Mesendoderm (in vitro differentiated cells): ENCODE measurements at regions not wholly inside any gene's neighbourhood (a gene's known extent, or its start where the extent isn't known, plus 50 kb on each side); places are given as distances from the start of the nearest gene placed in this dataset.

ENCODE experiments used
- DNase-seq: peaks from one replicate; pipeline ENCODE4 v3.0.0; 2013
- H2AK5ac ChIP-seq: 2 replicates; pipeline ENCODE4 v1.6.1; 2013; ENCODE audit warnings: low read length, inconsistent platforms
- H2BK120ac ChIP-seq: 2 replicates; pipeline ENCODE4 v1.6.1; 2013; ENCODE audit warnings: low read depth, mild to moderate bottlenecking, low read length, moderate library complexity, mixed read lengths
- H2BK15ac ChIP-seq: replicated peaks from 2 replicates; pipeline ENCODE4 v1.6.1; 2013; ENCODE audit warnings: low read depth, mild to moderate bottlenecking, moderate library complexity
- H2BK5ac ChIP-seq: 2 replicates; pipeline ENCODE4 v1.6.1; 2013; ENCODE audit warnings: low read length, inconsistent platforms
- H3K18ac ChIP-seq: 2 replicates; pipeline ENCODE4 v1.6.1; 2013; ENCODE audit warnings: mild to moderate bottlenecking, low read length, mixed read lengths
- H3K23ac ChIP-seq: one replicate; pipeline ENCODE4 v1.6.1; 2013; ENCODE audit warnings: low read length
- H3K27ac ChIP-seq: 2 replicates; pipeline ENCODE4 v1.5.1; 2013; ENCODE audit warnings: low read depth, mild to moderate bottlenecking, inconsistent platforms, low read length, moderate library complexity
- H3K27me3 ChIP-seq: 2 replicates; pipeline ENCODE4 v1.6.1; 2013; ENCODE audit warnings: low read length, control low read depth, mild to moderate bottlenecking, inconsistent platforms; ENCODE audit not compliant: insufficient read depth, poor library complexity
- H3K36me3 ChIP-seq: 2 replicates; pipeline ENCODE4 v1.6.1; 2013; ENCODE audit warnings: low read length, inconsistent platforms; ENCODE audit not compliant: control insufficient read depth, insufficient read depth
- H3K4ac ChIP-seq: one replicate; pipeline ENCODE4 v1.6.1; 2013; ENCODE audit warnings: low read depth, mild to moderate bottlenecking, low read length, moderate library complexity
- H3K4me1 ChIP-seq: 2 replicates; pipeline ENCODE4 v1.6.1; 2013; ENCODE audit warnings: low read depth, low read length, inconsistent platforms; ENCODE audit not compliant: control insufficient read depth
- H3K4me2 ChIP-seq: 2 replicates; pipeline ENCODE4 v1.6.1; 2013; ENCODE audit warnings: low read length
- H3K4me3 ChIP-seq: 2 replicates; pipeline ENCODE4 v1.5.1; 2013; ENCODE audit warnings: mild to moderate bottlenecking, low read length
- H3K56ac ChIP-seq: one replicate; pipeline ENCODE4 v1.6.1; 2013; ENCODE audit warnings: low read length
- H3K79me1 ChIP-seq: 2 replicates; pipeline ENCODE4 v1.6.1; 2013; ENCODE audit warnings: low read length, inconsistent platforms
- H3K79me2 ChIP-seq: 2 replicates; pipeline ENCODE4 v1.6.1; 2013; ENCODE audit warnings: mild to moderate bottlenecking, low read length; ENCODE audit not compliant: control insufficient read depth, insufficient read depth
- H3K9ac ChIP-seq: 2 replicates; pipeline ENCODE4 v1.6.1; 2013; ENCODE audit warnings: low read length, inconsistent platforms
- H4K5ac ChIP-seq: one replicate; pipeline ENCODE4 v1.6.1; 2013; ENCODE audit warnings: low read length
- H4K8ac ChIP-seq: one replicate; pipeline ENCODE4 v1.6.1; 2013; ENCODE audit warnings: low read depth, mild to moderate bottlenecking, control low read depth, low read length, moderate library complexity
- WGBS: extraction: QIAGEN DNeasy Blood & Tissue Kit; methylation state at CpG from one replicate; pipeline ENCODE4 v1.1.7; 2013; ENCODE audit warnings: low lambda C conversion rate, missing lambda C conversion rate; ENCODE audit not compliant: insufficient coverage; ENCODE audit errors: extremely low coverage; 5-methylcytosine and 5-hydroxymethylcytosine counted together

DNA sequence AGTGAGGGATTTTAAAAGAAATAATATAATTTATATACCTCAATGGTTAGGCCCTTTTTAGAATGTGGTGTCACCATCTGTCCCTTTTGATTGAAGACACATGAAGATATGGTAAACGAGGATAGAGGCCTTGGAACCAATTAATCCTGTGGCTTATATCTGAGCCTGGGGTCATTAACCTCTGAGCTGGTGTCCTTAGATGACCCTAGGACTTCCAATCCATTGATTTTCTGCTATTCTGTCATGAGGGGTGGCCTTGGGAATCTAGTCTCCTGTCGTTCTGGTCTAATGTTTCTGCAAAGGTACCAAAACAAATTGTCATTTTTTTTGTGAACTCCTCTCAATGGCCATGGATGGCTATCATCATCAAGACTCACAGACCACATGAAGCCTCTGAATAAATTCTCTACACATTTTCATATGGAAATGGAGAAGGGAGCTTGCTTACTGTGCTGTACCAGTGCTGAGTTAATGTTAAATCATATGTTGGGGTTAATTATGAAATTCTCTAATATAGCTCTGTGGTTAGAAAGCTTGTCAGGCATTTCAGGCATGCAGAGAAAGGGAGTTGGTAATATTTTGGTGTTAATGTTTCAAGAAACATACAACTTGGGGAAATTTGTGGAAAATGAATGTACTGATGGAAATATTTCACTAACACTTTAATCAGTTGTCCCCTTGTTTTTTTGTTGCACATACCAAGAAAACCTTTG lies 204.2 kb upstream of the IL15 start:
- H4K5ac ChIP-seq: no peak overlapping the region
- H3K18ac ChIP-seq: no peak overlapping the region
- no peak overlapping the region for H3K4me3 ChIP-seq
- no CpG with 5 or more reads among the region's 2 CpGs for WGBS
- H3K79me2 ChIP-seq: no peaks in the 10 kb centered on the region
- no peak overlapping the region for H2AK5ac ChIP-seq
- DNase-seq: no peak
- H2BK120ac ChIP-seq: no peak overlapping the region
- H4K8ac ChIP-seq: no peak overlapping the region
- H3K27me3 ChIP-seq: no peaks in the 10 kb centered on the region
- H3K36me3 ChIP-seq: no peaks in the 10 kb centered on the region
- H3K4me2 ChIP-seq: no peak overlapping the region
- H3K23ac ChIP-seq: no peak overlapping the region
- H3K27ac ChIP-seq: no peak overlapping the region
- no peak overlapping the region for H2BK5ac ChIP-seq
- no peak overlapping the region for H3K56ac ChIP-seq
- no peak overlapping the region for H3K9ac ChIP-seq
- H3K4me1 ChIP-seq: no peaks in the 10 kb centered on the region
- no peak overlapping the region for H3K4ac ChIP-seq
- H2BK15ac ChIP-seq: no peak overlapping the region
- no peaks in the 10 kb centered on the region for H3K79me1 ChIP-seq

DNA sequence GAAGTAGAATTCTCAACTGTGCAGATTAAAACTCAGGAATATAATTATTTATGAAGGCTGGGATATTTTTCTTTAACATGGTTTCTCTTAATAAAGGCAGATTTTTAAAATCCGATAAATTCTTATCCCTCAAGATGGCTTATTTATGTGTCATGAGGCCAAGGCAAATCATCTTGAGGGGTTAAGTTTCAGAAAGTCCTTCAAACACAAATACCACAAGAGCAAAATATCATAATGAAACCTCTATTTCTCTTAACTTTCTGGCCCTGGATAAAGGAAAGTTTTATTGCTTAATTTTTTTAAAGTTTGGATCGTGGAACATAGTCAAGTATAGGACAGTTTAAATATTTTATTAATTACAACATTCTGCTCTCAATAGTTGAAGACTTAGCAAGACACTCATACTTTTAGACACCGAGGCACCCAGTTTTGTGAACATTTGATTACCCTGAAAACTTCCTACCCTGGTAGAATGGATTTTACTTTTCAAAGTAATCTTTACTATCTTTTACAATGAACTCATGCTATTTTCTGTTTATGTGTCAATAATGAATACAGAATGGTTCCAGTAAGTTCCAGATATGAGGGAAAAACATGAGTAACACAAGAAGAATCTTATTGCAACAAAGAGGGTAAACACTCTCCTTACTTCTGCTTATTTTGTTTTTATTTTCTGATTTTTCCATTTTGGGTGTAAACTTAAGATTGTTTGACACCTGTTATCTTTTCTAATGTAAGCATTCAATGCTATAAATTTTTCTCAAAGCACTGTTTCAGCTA lies 200.7 kb upstream of the IL15 start:
- Histone ChIP-seq H3K9ac (no peak overlapping the region), H3K4me2 (no peak overlapping the region), H3K27ac (no peak overlapping the region), H3K4me3 (no peak overlapping the region), H3K23ac (no peak overlapping the region), H3K4me1 (no peaks in the 10 kb centered on the region), H2BK5ac (no peak overlapping the region), H2BK120ac (no peak overlapping the region), H3K79me1 (no peaks in the 10 kb centered on the region), H3K79me2 (no peaks in the 10 kb centered on the region), H2BK15ac (no peak overlapping the region), H3K56ac (no peak overlapping the region), H2AK5ac (no peak overlapping the region), H4K5ac (no peak overlapping the region), H4K8ac (no peak overlapping the region), H3K4ac (no peak overlapping the region), H3K27me3 (no peaks in the 10 kb centered on the region), H3K36me3 (no peaks in the 10 kb centered on the region), H3K18ac (no peak overlapping the region)
- no peak for DNase-seq
- no CpG with 5 or more reads among the region's 3 CpGs for WGBS

DNA sequence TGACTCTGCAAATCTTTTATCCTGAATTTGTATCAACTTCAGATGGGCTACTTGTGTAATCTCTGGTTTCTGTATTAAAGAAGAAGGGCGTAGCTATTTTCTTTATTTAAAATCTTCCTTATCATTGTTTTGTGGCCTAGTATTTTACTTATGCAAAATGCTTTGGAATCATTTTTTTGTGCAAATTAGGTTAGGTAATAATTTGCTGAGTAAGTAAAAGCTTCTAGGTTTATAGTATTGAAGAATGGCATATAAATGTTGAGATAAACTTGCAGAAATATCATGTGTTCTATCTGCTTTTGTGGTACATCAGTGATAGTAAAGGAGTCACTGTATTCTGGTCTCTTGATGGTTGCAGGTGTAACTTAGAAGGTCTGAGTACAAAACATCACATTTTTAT lies 197.2 kb upstream of the IL15 start:
- Histone ChIP-seq H3K79me2 (no peaks in the 10 kb centered on the region), H3K4me2 (no peak overlapping the region), H3K56ac (no peak overlapping the region), H2BK15ac (no peak overlapping the region), H4K5ac (no peak overlapping the region), H3K9ac (no peak overlapping the region), H3K79me1 (no peaks in the 10 kb centered on the region), H3K4me1 (no peaks in the 10 kb centered on the region), H2BK5ac (no peak overlapping the region), H3K4ac (no peak overlapping the region), H3K27ac (no peak overlapping the region), H2BK120ac (no peak overlapping the region), H3K27me3 (no peaks in the 10 kb centered on the region), H2AK5ac (no peak overlapping the region), H3K23ac (no peak overlapping the region), H3K36me3 (no peaks in the 10 kb centered on the region), H3K4me3 (no peak overlapping the region), H3K18ac (no peak overlapping the region), H4K8ac (no peak overlapping the region)
- no CpG with 5 or more reads among the region's 1 CpG for WGBS
- DNase-seq: no peak

DNA sequence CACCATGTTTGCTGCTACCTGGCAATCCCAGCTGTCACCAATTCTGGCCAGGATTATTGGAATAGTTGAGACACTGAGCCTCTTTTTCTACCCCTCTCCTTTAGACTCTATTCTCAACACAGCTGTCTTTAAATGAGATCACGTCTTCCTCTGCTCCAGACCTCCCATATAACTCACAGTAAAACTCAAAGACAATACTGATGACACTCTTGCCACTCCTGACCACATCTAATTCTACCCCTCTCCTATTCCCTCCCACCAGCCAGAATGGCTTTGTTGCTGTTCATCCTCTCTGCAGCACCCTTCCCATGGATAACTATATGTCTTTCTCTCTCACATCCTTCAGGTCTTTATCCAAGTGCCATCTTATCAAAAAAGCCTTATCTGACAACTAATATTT lies 188.6 kb upstream of the IL15 start:
- H3K4me3 ChIP-seq: no peak overlapping the region
- H4K5ac ChIP-seq: no peak overlapping the region
- H3K79me1 ChIP-seq: no peaks in the 10 kb centered on the region
- DNase-seq: no peak
- H3K4me2 ChIP-seq: no peak overlapping the region
- H3K36me3 ChIP-seq: no peaks in the 10 kb centered on the region
- H2BK120ac ChIP-seq: no peak overlapping the region
- H3K18ac ChIP-seq: no peak overlapping the region
- no peak overlapping the region for H3K56ac ChIP-seq
- no peaks in the 10 kb centered on the region for H3K4me1 ChIP-seq
- no peak overlapping the region for H2AK5ac ChIP-seq
- H4K8ac ChIP-seq: no peak overlapping the region
- H3K79me2 ChIP-seq: no peaks in the 10 kb centered on the region
- no peak overlapping the region for H3K4ac ChIP-seq
- H3K27ac ChIP-seq: no peak overlapping the region
- H3K27me3 ChIP-seq: no peaks in the 10 kb centered on the region
- no peak overlapping the region for H3K23ac ChIP-seq
- no CpG with 5 or more reads among the region's 1 CpG for WGBS
- H3K9ac ChIP-seq: no peak overlapping the region
- H2BK5ac ChIP-seq: no peak overlapping the region
- no peak overlapping the region for H2BK15ac ChIP-seq

DNA sequence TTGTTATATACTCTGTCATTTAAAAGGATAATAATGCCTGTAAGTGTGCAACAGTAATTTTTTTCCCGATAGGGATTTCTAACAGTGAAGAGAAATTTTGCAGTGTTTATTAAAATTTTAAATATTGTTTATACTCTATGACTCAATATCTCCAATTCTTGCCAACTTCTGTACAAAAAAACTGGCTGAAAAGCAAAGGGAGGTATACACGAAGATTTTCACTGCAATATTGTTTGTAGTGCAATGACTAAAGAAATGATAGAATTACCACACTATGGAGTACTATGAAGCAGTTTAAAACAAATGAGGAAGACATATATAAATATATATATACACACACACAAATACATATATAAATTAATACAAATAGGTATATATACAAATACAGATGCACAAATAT lies 187.9 kb upstream of the IL15 start:
- Histone ChIP-seq H4K8ac (no peak overlapping the region), H2BK5ac (no peak overlapping the region), H3K79me2 (no peaks in the 10 kb centered on the region), H2AK5ac (no peak overlapping the region), H3K18ac (no peak overlapping the region), H2BK120ac (no peak overlapping the region), H2BK15ac (no peak overlapping the region), H3K4me1 (no peaks in the 10 kb centered on the region), H3K4ac (no peak overlapping the region), H3K27me3 (no peaks in the 10 kb centered on the region), H3K56ac (no peak overlapping the region), H3K4me2 (no peak overlapping the region), H3K27ac (no peak overlapping the region), H4K5ac (no peak overlapping the region), H3K36me3 (no peaks in the 10 kb centered on the region), H3K23ac (no peak overlapping the region), H3K79me1 (no peaks in the 10 kb centered on the region), H3K4me3 (no peak overlapping the region), H3K9ac (no peak overlapping the region)
- no peak for DNase-seq
- WGBS: no CpG with 5 or more reads among the region's 2 CpGs
